CD4-positive, alpha-beta memory T cell (primary cell): ENCODE measurements at regions not wholly inside any gene's neighbourhood (a gene's known extent, or its start where the extent isn't known, plus 50 kb on each side); places are given as distances from the start of the nearest gene placed in this dataset.

Experiments used
- CTCF ChIA-PET: fragments of 350-600 bp; sonication (Branson Sonifier 250); formaldehyde crosslinking; loops from one replicate; lab custom pipeline; 2021; ENCODE audit warnings: inconsistent platforms; ENCODE audit not compliant: partially characterized antibody; lab: Charles Lee
- POLR2A ChIA-PET: fragments of 350-600 bp; sonication (Branson Sonifier 250); formaldehyde crosslinking; loops from one replicate; lab custom pipeline; 2021; ENCODE audit not compliant: partially characterized antibody; lab: Charles Lee
- DNase-seq, 5 donors: peaks; one replicate each; pipeline versions ENCODE4 v3.0.0 to v3.0.0-alpha.2; 2020 to 2022; ENCODE audit warnings: mixed read lengths in 1 of 5
- H3K27ac ChIP-seq: one replicate; pipeline ENCODE4 v1.7.0; 2013; ENCODE audit warnings: low read depth, low read length
- H3K27me3 ChIP-seq: 2 replicates; pipeline ENCODE4 v1.7.0; 2013; ENCODE audit warnings: mild to moderate bottlenecking, low read length, moderate library complexity; ENCODE audit not compliant: insufficient read depth
- H3K36me3 ChIP-seq: 2 replicates; pipeline ENCODE4 v1.7.0; 2013; ENCODE audit warnings: mild to moderate bottlenecking, low read length, moderate library complexity; ENCODE audit not compliant: insufficient read depth
- H3K4me1 ChIP-seq: 2 replicates; pipeline ENCODE4 v1.7.0; 2013; ENCODE audit warnings: mild to moderate bottlenecking, low read length, moderate library complexity; ENCODE audit not compliant: insufficient read depth
- H3K4me3 ChIP-seq, 2 donors: one replicate each; pipeline ENCODE4 v1.7.0; 2013; ENCODE audit warnings: low read length in 2 of 2, mild to moderate bottlenecking in 1 of 2
- H3K9me3 ChIP-seq, 2 donors: one replicate each; pipeline ENCODE4 v1.7.0; 2013; ENCODE audit warnings: low read length in 2 of 2, control low read depth in 1 of 2; ENCODE audit not compliant: control insufficient read depth in 1 of 2
- H3K27ac Mint-ChIP-seq, 7 donors: one replicate each; pipeline ENCODE4 v1.8.0; 2020 to 2021; ENCODE audit warnings: mixed read lengths in 7 of 7, mild to moderate bottlenecking in 6 of 7, inconsistent platforms in 3 of 7, moderate library complexity in 3 of 7
- H3K27me3 Mint-ChIP-seq, 2 donors: one replicate each; pipeline ENCODE4 v1.8.0; 2020 to 2021; ENCODE audit warnings: mixed read lengths in 2 of 2
- H3K36me3 Mint-ChIP-seq, 2 donors: one replicate each; pipeline ENCODE4 v1.8.0; 2020 to 2021; ENCODE audit warnings: mixed read lengths in 2 of 2, inconsistent platforms in 1 of 2, mild to moderate bottlenecking in 1 of 2
- H3K4me1 Mint-ChIP-seq, 4 donors: one replicate each; pipeline ENCODE4 v1.8.0; 2020 to 2021; ENCODE audit warnings: mixed read lengths in 4 of 4, mild to moderate bottlenecking in 1 of 4
- H3K4me3 Mint-ChIP-seq, 8 donors: one replicate each; pipeline ENCODE4 v1.8.0; 2020 to 2021; ENCODE audit warnings: mixed read lengths in 8 of 8, mild to moderate bottlenecking in 7 of 8, moderate library complexity in 6 of 8, inconsistent platforms in 3 of 8
- H3K9me3 Mint-ChIP-seq, 8 donors: one replicate each; pipeline ENCODE4 v1.8.0; 2020 to 2021; ENCODE audit warnings: mixed read lengths in 8 of 8, mild to moderate bottlenecking in 5 of 8, inconsistent platforms in 3 of 8, moderate library complexity in 1 of 8
- intact Hi-C: fragments of 100-400 bp; cut with micrococcal nuclease; formaldehyde crosslinking; loops from one replicate; pipeline ENCODE4 v1.15.1; 2023

DNA sequence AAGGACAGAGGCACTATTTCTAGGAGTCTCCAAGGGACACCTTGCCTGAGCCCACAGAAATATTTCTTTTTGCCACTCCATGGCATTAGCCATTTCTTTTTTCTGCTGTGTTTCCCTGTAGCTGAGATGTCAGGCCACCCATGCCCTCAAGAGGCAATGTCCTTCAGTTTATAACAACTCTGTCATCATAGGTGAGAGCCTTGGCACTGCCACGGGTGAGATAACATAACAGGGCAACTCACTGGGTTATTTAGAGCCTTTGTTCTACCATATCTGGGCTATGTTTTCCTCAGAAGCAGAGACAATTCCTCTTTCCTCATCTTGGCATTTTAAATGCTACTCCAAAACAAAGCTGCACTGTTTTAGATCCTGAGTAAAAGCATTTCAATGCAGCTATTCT lies 99.9 kb upstream of the MAOA start:
- intact Hi-C loops, result loop anchor here (5.0 kb wide), 3 partner anchors 209 to 1759 kb away; no protein-coding TSS in a partner anchor
- no peak overlapping the region for H3K4me3 Mint-ChIP-seq
- ChIA-PET CTCF (interaction anchor here (1.1 to 3.5 kb wide), 5 partner anchors 194 to 1774 kb away, joined by 4 to 12 read pairs (median 10); no protein-coding TSS in a partner anchor), POLR2A (no interaction called here)
- peaks cover 0 to 3% (median 0%) of the 10 kb centered on the region in 8 donors for H3K9me3 Mint-ChIP-seq
- DNase-seq, result no peak
- no peaks in the 10 kb centered on the region for H3K27me3 ChIP-seq
- H3K36me3 ChIP-seq, result no peaks in the 10 kb centered on the region
- peak overlapping the region in 1 of 7 donors; percentile 3 for H3K27ac Mint-ChIP-seq
- no peak overlapping the region for H3K27ac ChIP-seq
- no peaks in the 10 kb centered on the region for H3K36me3 Mint-ChIP-seq
- no peaks in the 10 kb centered on the region for H3K27me3 Mint-ChIP-seq
- H3K4me1 Mint-ChIP-seq, result peaks cover 0 to 1% (median 0%) of the 10 kb centered on the region in 4 donors
- no peaks in the 10 kb centered on the region for H3K9me3 ChIP-seq
- H3K4me3 ChIP-seq, result no peak overlapping the region
- peaks cover 4% of the 10 kb centered on the region for H3K4me1 ChIP-seq

DNA sequence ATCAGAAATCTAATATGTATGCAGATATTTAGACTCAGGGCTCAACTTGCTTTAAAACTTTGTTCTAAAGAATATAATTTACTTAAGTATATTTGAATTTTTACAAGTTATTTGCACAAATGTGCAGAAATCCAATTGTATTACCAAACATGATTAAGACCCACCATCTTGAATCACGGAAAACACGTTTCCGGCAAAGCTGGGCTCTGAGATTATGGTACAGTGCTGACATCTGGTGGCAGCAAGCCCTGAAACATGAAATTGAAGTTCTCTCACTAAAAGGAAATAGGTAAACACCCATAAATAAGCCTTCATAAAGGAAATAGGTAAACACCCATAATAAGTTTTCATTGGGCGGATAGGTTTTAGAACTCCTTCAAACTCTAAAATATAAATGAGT lies 98.3 kb upstream of the MAOA start:
- intact Hi-C loops, result loop anchor here (1.0 to 5.0 kb wide), 4 partner anchors 210 to 1776 kb away; no protein-coding TSS in a partner anchor
- peak overlapping the region in 2 of 8 donors; percentile 27 to 47 for H3K4me3 Mint-ChIP-seq
- POLR2A ChIA-PET, result no interaction called here

DNA sequence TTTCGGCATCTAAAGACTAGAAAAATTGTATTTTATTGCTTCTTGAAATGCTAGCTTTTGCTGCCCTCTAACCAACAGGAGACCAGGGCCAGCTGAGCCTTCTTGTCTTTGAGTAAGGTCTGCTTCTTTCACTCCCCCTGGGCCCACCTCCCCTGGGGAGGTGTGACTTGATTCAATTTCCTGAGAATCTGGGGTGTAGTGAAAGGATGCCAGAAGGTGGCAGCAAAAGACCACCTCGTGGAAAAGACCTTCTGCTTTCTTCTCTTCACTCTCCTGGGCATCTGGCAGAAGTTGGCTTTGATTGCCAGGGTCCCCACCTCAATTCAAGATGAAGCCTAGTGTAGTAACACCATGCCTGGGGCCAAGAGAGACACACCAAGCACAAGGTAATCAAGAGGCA lies 96.5 kb upstream of the MAOA start:
- H3K4me3 Mint-ChIP-seq, result no peak overlapping the region
- CTCF ChIA-PET, result interaction anchor here (0.6 to 3.5 kb wide), 6 partner anchors 8 to 617 kb away, joined by 3 to 15 read pairs (median 4); no protein-coding TSS in a partner anchor
- no peaks in the 10 kb centered on the region for H3K27me3 ChIP-seq
- no peaks in the 10 kb centered on the region for H3K27me3 Mint-ChIP-seq
- no peaks in the 10 kb centered on the region for H3K36me3 ChIP-seq
- peaks cover 4% of the 10 kb centered on the region for H3K4me1 ChIP-seq
- H3K9me3 ChIP-seq, result no peaks in the 10 kb centered on the region
- POLR2A ChIA-PET, result no interaction called here
- no peaks in the 10 kb centered on the region for H3K9me3 Mint-ChIP-seq
- no peak overlapping the region for H3K27ac ChIP-seq
- intact Hi-C loops, result loop anchor here (1.0 to 5.0 kb wide), 4 partner anchors 191 to 1762 kb away; no protein-coding TSS in a partner anchor
- no peaks in the 10 kb centered on the region for H3K36me3 Mint-ChIP-seq
- H3K4me3 ChIP-seq, result no peak overlapping the region
- peaks cover 0 to 1% (median 0%) of the 10 kb centered on the region in 4 donors for H3K4me1 Mint-ChIP-seq
- DNase-seq, result peak in 4 of 5 donors; percentile 11 to 16 (median 11)
- no peak overlapping the region for H3K27ac Mint-ChIP-seq

More for the DNA sequence above, 98.3 kb upstream of the MAOA start:
- Histone ChIP-seq H3K27ac (no peak overlapping the region), H3K4me1 (peaks cover 4% of the 10 kb centered on the region), H3K9me3 (no peaks in the 10 kb centered on the region), H3K36me3 (no peaks in the 10 kb centered on the region), H3K27me3 (no peaks in the 10 kb centered on the region), H3K4me3 (no peak overlapping the region)
- peak; percentile 46 to 61 (median 54) for DNase-seq
- peaks cover 0 to 3% (median 0%) of the 10 kb centered on the region in 8 donors for H3K9me3 Mint-ChIP-seq
- H3K27ac Mint-ChIP-seq, result no peak overlapping the region
- H3K4me1 Mint-ChIP-seq, result peaks cover 0 to 1% (median 0%) of the 10 kb centered on the region in 4 donors
- H3K27me3 Mint-ChIP-seq, result no peaks in the 10 kb centered on the region
- no peaks in the 10 kb centered on the region for H3K36me3 Mint-ChIP-seq
- CTCF ChIA-PET, result interaction anchor here (0.7 to 3.5 kb wide), 7 partner anchors 192 to 1963 kb away, joined by 3 to 12 read pairs (median 8); no protein-coding TSS in a partner anchor

DNA sequence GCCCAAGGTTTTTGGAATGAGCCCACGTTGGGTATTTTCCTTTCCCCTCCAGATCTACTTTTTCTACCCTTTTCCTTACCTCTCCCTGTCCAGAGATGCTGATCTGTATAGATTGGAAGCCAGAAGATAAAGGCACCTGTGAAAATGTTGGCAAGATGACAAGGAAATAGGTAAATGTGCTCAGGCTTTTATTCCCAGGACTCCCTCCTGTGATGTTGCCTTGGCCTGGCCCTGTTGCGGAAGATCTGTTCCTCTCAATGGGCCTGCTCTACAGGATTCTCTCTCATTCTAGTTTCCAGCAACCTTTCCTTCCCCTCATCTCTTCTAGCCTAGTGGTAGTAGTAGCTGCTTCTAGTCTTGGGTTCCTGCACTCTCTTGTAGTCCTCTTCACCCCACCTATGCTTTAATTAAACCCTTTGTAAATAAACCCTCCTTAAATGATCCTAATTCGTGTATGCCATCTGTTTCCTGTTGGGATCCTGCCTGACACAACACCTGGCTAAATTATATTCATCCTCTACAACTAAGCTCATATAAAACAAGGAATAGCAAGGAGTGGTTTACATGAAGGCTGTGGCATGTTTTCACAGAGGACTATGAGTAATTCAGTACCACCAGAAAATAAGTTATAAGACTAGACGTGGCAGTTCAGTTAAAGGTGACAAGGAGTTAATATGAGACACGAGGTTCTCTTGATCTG lies 95.7 kb upstream of the MAOA start:
- H3K27ac Mint-ChIP-seq, result peak overlapping the region in 1 of 7 donors; percentile 62
- H3K27me3 ChIP-seq, result no peaks in the 10 kb centered on the region
- no peak overlapping the region for H3K4me3 ChIP-seq
- DNase-seq, result no peak
- POLR2A ChIA-PET, result no interaction called here
- no peak overlapping the region for H3K27ac ChIP-seq
- H3K9me3 ChIP-seq, result no peaks in the 10 kb centered on the region
- no peaks in the 10 kb centered on the region for H3K36me3 ChIP-seq
- H3K4me1 Mint-ChIP-seq, result peaks cover 0 to 1% (median 0%) of the 10 kb centered on the region in 4 donors
- intact Hi-C loops, result no loop called here
- no peaks in the 10 kb centered on the region for H3K9me3 Mint-ChIP-seq
- peaks cover 4% of the 10 kb centered on the region for H3K4me1 ChIP-seq
- no peaks in the 10 kb centered on the region for H3K27me3 Mint-ChIP-seq
- CTCF ChIA-PET, result interaction anchor here (0.7 to 2.7 kb wide), 4 partner anchors 9 to 192 kb away, joined by 3 to 15 read pairs (median 4); no protein-coding TSS in a partner anchor
- no peaks in the 10 kb centered on the region for H3K36me3 Mint-ChIP-seq
- no peak overlapping the region for H3K4me3 Mint-ChIP-seq

DNA sequence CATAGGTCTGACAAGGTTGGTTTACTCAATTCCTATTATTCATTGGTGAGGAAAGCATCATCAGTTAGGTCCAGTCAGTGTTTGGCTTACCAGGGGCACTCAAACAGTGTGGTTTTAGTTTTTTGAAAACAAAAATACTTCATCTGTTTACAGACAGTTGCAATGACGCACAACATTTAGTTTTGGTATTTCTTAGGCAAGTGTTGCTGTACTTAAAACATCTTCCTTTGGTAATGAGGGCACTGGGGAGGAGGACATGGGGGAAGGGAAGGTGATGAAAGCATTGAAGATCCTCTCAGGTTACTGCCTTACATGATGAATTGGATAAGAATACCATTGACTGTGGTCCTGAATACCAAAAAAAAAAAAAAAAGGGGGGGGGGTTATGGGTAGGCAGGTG lies 93.7 kb upstream of the MAOA start:
- Mint-ChIP-seq H3K27me3 (peaks cover 0 to 3% of the 10 kb centered on the region in 2 donors), H3K4me1 (peaks cover 0 to 1% (median 0%) of the 10 kb centered on the region in 4 donors), H3K9me3 (no peaks in the 10 kb centered on the region), H3K27ac (no peak overlapping the region), H3K36me3 (no peaks in the 10 kb centered on the region), H3K4me3 (no peak overlapping the region)
- no peak for DNase-seq
- Histone ChIP-seq H3K27ac (no peak overlapping the region), H3K9me3 (no peaks in the 10 kb centered on the region), H3K4me3 (no peak overlapping the region), H3K27me3 (no peaks in the 10 kb centered on the region), H3K4me1 (peaks cover 3% of the 10 kb centered on the region), H3K36me3 (no peaks in the 10 kb centered on the region)
- POLR2A ChIA-PET, result no interaction called here
- intact Hi-C loops, result no loop called here
- CTCF ChIA-PET, result no interaction called here

DNA sequence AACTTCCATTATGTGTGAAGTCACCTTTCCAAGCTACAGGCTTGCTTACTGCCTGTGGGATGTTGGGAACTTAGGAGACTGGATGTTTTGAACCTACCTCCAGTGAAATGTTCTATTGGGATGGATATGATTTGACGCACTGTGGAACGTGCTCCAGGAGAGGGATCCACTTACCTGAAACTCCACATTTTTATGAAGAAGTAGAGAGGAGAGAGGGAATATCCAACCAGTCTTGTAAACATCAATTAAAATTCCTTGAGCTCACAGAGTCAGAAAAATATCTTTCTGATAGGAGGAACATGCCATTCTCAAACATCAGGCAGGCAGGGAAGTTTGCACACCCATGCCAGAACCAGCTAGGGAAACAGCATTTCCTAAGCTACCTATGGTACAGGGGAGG lies 91.1 kb upstream of the MAOA start:
- CTCF ChIA-PET, result no interaction called here
- Mint-ChIP-seq H3K27me3 (peaks cover 0 to 8% of the 10 kb centered on the region in 2 donors), H3K9me3 (no peaks in the 10 kb centered on the region), H3K4me1 (no peaks in the 10 kb centered on the region), H3K36me3 (no peaks in the 10 kb centered on the region), H3K27ac (no peak overlapping the region), H3K4me3 (no peak overlapping the region)
- Histone ChIP-seq H3K27ac (no peak overlapping the region), H3K9me3 (no peaks in the 10 kb centered on the region), H3K36me3 (no peaks in the 10 kb centered on the region), H3K27me3 (no peaks in the 10 kb centered on the region), H3K4me1 (no peaks in the 10 kb centered on the region), H3K4me3 (no peak overlapping the region)
- intact Hi-C loops, result no loop called here
- no peak for DNase-seq
- POLR2A ChIA-PET, result no interaction called here

DNA sequence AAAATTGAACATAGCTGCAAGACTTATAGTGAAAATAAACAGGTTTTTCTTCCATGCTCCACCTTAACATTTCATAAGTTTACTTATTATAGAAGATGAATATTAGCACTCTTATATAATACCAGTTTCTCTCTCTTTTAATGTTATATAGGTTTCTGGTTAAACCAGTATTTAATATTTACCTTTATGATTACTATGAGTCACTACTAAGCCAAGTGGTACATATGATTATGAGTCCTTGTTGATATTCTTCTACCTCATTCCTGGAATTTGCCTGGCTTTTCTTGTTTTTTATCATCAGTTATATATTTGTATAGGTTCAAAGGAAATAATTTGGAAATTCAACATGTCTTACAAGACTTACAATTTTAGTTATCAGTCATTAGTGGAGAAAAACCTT lies 89.9 kb upstream of the MAOA start:
- H3K36me3 Mint-ChIP-seq, result no peaks in the 10 kb centered on the region
- no peaks in the 10 kb centered on the region for H3K4me1 Mint-ChIP-seq
- intact Hi-C loops, result no loop called here
- no peaks in the 10 kb centered on the region for H3K4me1 ChIP-seq
- H3K27ac ChIP-seq, result no peak overlapping the region
- ChIA-PET POLR2A (no interaction called here), CTCF (no interaction called here)
- H3K27ac Mint-ChIP-seq, result no peak overlapping the region
- H3K27me3 ChIP-seq, result no peaks in the 10 kb centered on the region
- H3K4me3 ChIP-seq, result no peak overlapping the region
- no peak overlapping the region for H3K4me3 Mint-ChIP-seq
- H3K27me3 Mint-ChIP-seq, result peaks cover 0 to 8% of the 10 kb centered on the region in 2 donors
- no peaks in the 10 kb centered on the region for H3K36me3 ChIP-seq
- no peaks in the 10 kb centered on the region for H3K9me3 Mint-ChIP-seq
- DNase-seq, result no peak
- H3K9me3 ChIP-seq, result no peaks in the 10 kb centered on the region
